ENCODE measurements at regions not wholly inside any gene's neighbourhood (a gene's known extent, or its start where the extent isn't known, plus 50 kb on each side); places are given as distances from the start of the nearest gene placed in this dataset.

GRCh38 chr12:111076611-111077451, 156.5 kb upstream of the MYL2 start:
- no peak for DNase-seq (ENCODE audit: low spot score)

- no peak for DNase-seq (ENCODE audit: low spot score)
Observed at GRCh38 chr12:111076199-111076598, 155.8 kb upstream of the MYL2 start.

DNA sequence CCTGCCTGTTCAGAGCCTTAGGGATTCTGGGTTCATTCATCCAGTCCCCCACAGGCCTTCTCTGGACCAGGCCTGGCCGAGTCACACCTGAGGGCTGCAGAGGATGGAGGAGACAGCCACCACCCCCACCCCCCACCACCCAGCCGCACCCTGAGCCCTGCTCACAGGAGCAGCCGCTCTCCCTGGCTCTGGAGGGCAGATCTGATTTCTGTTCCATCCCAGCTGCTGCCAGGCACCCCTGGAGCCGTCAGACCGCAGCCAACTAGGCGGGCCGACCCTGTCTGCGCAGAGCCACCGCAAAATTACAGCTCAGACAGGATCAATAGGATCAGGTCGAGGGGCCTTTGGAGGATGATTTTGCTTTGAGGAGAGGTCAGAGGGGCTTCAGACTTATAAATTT, 154.6 kb upstream of the MYL2 start:
- no peak for DNase-seq (ENCODE audit: low spot score)

DNA sequence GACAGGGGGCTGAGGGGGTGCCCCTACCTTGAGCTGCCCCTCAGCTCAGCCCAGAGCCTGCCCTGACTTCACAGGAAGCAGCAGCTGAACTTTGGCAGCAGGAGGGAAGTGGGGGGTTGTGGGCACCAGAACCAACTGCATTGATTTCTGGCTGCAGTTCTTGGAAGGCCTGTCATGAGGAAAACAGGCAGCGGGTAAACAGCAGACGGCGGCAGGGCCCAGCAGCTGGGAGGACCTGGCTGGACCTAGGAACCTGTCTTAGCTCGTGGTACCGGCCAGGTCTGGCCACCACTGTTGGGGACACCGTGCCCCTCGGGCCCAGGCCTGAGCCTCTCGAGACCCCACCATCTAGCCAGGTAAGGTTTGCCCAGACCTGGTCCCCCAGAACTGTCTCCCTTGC, 154.2 kb upstream of the MYL2 start:
- DNase-seq (ENCODE audit: low spot score): no peak

- no peak for DNase-seq (ENCODE audit: low spot score)
Observed at GRCh38 chr12:111073370-111073769, 153.0 kb upstream of the MYL2 start.

- no peak for DNase-seq (ENCODE audit: low spot score)
Observed at GRCh38 chr12:111072299-111072698, 151.9 kb upstream of the MYL2 start.

- no peak for DNase-seq (ENCODE audit: low spot score)
Observed at GRCh38 chr12:111069886-111070285, 149.5 kb upstream of the MYL2 start.

DNA sequence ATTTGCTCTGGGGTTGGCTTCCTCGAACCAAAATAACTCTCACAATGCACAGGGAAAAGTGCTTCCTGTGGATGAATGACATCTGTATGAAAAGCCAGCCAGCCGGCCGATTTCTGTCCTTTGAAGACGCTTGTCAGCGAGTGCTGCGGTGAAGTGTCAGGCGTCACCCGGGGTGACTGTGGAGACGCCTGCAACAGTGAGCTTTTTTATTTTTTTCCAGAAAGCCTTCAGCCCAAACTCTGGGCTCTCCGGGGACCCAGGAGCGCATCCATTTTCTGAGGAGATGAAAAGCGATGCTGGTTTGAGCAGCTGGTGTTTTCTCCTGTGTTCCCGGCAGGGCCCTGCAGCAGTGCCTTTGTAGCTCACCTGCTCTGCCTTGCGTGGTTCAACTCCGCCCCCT, 147.9 kb upstream of the MYL2 start:
- no peak for DNase-seq (ENCODE audit: low spot score)

GRCh38 chr12:111067498-111067897, 147.1 kb upstream of the MYL2 start:
- no peak for DNase-seq (ENCODE audit: low spot score)

- peak; percentile 2 for DNase-seq (ENCODE audit: low spot score)
Observed at GRCh38 chr12:111066744-111067437, 146.5 kb upstream of the MYL2 start.

DNA sequence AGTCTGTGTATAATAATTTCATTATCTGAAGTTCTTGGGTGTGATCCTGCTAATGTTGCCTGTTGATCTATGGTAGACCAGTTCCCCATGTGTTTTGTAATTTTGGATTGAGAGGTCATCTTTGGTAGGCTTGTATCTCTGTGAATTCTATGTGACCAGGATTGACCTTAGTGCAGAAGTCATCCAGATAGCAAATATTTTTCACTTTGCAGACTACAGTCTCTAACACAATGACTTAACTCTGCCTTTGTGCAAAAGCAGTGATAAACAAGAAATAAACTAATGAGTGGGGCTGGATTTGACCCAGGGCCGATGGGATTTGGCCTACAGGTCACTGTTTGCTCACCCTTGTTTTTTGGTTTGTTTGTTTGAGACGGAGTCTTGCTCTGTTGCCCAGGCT, 144.6 kb upstream of the MYL2 start:
- no peak for DNase-seq (ENCODE audit: low spot score)

GRCh38 chr12:111064154-111064553, 143.8 kb upstream of the MYL2 start:
- DNase-seq (ENCODE audit: low spot score): no peak

GRCh38 chr12:111063295-111064026, 143.1 kb upstream of the MYL2 start:
- no peak for DNase-seq (ENCODE audit: low spot score)

DNA sequence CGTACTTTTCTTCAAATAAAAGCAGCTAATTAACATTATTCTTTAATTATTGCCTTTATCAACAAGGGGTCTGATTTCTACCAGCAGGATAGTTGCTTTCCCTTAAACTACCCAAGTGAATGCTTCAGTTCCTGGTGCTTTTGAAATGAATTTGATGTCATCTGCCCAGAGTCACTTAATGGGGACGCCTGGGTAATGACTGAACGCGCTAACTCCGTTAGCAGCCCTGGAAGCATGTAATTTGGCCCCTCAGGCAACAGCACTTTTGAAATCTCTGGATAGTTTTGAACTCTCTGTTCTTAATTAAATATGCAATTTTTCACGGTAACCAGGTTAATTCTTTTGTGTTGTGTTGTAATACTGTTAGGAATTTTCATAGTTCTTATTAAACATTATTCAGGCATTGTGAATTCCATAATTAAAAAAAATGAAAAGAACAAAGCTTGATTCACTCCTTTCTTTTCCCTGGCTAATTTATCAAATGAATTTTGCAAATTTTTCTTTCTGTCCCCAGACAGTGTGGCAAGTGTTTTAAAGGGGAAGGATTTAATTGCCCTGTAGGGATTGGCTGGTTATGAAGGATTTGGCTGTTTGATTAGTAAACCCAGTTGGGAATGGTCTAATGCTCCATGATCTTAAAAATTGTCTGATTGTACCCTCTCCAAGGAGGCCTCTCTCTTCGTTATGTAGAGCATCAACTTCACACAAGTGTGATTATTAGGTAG, 137.5 kb upstream of the MYL2 start:
- no peak for DNase-seq (ENCODE audit: low spot score)

DNA sequence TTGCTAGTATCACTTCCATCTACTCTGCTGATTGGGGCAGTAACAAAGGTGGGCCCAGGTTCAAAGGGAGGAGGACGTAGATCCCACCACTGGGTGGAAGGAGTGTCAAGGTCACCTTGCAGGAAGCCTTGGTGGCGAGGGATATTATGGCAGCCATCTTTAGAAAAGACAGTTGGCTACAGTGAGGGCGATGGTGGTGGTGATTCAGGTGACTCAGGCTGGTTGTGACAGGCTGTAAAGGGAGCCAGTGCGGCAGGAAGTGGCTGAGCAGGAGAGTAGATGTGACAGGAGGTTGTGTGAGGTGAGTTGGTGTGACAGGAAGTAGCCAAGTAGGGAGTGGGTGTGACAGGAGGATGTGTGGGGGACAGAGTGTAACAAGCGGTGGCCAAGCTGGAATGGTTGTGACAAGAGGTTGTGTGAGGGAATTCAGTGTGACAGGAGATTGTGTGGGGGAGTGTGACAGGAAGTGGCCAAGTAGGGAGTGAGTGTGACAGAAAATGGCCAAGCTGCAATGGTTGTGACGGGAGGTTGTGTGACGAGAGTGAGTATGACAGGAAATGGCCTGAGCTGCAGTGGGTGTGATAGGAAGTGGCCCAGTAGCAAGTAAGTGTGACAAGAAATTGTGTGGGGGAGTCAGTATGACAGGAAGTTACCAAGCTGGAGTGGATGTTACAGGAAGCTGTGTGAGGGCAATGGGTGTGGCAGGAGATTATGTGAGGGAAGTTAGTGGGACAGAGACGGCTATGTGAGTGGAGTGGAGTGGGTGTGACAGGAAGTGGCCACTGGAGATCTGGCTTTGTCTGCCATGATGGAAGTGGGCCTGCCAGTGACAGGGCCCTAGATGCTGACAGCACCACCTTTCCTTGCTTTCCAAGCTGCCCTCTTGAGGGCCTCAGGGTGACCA, 136.5 kb upstream of the MYL2 start:
- no peak for DNase-seq (ENCODE audit: low spot score)

DNA sequence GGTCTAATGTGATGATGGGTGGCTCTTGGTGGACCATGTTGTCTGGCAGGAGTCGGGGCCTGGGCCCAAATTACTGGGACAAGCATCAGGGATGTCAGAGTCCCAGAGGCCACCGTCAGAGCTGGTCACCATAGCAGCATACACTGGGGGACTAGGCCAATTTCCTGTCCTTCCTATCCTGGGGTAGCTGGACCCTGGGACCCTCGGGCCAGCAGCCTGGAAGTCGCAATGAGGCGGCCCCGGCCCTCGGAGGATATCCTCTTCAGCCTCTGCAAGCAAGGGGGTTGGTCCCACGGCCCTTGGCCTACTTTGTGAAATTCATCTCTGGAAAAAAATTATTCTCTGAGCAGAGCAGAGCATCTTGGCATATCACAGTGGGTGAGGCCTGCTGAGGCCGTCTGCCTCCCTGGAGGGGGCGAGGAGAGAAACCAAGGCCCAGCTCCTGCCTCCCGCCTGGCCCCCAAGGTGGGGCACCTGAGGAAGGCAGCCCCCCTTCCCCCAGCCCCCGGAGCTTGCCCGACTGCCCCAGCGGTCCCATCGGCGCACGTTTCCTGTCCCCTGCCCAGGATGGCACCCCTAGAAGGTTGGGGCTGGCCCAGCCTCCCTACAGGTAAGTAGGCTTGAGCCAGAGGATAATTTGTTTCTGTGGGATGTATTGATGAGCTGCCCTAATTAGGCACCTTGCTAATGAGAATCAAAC, 135.0 kb upstream of the MYL2 start:
- DNase-seq (ENCODE audit: low spot score): no peak

DNA sequence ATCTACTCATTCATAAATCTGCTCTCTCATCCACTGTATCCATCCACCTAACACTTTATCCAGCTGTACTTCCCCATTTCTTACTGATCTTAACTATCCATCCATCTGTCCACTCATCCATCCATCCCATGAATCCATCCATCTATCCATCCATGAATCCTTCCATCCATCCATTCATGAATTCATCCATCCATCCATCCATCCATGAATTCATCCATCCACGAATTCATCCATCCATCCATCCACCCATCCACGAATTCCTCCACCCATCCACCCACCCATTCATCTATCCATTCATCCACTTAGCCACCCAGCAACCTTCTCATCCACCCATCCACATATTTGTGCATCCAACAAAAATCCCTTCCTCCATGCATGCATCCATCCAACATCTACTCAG, 128.6 kb upstream of the MYL2 start:
- no peak for DNase-seq (ENCODE audit: low spot score)

GRCh38 chr12:111046896-111047295, 126.5 kb upstream of the MYL2 start:
- no peak for DNase-seq (ENCODE audit: low spot score)

- no peak for DNase-seq (ENCODE audit: low spot score)
Observed at GRCh38 chr12:111045941-111046340, 125.6 kb upstream of the MYL2 start.

DNA sequence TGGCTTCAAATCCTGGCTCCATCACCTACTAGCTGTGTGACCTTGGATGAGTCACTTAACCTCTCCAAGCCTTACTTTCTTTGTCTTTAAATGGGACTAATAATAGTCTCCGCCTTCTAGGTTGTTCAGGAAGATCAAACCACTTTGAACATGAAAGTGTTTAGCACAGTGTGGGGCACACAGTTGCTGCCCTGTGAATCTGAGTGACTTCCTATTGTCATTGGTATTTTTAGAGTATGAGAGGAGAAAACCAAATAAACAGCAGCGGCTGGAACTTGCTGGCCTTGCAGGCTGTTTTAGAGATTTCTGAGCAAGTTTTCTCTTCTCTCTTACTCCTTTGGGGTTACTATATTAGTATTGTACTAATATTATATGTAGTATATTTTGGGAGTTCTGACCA, 120.7 kb upstream of the MYL2 start:
- no peak for DNase-seq (ENCODE audit: low spot score)

DNA sequence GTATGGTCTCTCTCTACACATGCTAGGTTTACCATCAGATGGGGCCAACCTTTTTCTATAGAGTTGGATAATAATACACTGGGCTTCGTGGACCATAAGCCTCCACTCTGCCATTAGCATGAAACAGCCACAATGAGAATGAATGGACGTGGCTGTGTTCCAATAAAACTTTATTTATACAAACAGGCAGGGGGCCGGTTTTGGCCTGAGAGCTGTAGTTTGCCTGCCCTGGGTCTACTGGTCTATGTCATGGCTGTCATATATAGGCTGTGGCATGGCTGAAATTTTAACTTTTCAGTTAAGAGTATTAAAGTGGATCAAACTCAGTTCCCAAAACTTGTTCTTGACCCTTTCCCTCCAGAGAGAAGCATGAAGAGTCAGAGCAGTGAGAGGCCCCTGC, 120.3 kb upstream of the MYL2 start:
- no peak for DNase-seq (ENCODE audit: low spot score)
